Cardiac fibroblast (primary cell): ENCODE measurements at regions not wholly inside any gene's neighbourhood (a gene's known extent, or its start where the extent isn't known, plus 50 kb on each side); places are given as distances from the start of the nearest gene placed in this dataset.

Experiments used
- DNase-seq, 2 donors: peaks; one replicate each; pipeline versions ENCODE4 v3.0.0 to v3.0.0-alpha.2; 2010; ENCODE audit warnings: low read depth in 2 of 2
- H3K4me3 ChIP-seq, 2 donors: replicated peaks in 1 of 2; 1 replicate in 1 of 2; 2 replicates in 1 of 2; pipeline ENCODE4 v1.5.1; 2011; ENCODE audit warnings: low read depth in 2 of 2, low read length in 2 of 2, mild to moderate bottlenecking in 2 of 2, moderate library complexity in 1 of 2
- TF ChIP-seq, protein P1 (sequence below): IDR thresholded peaks from one replicate; pipeline ENCODE4 v1.5.1; 2011; ENCODE audit warnings: low read depth, mild to moderate bottlenecking, low read length, inconsistent platforms

DNA sequence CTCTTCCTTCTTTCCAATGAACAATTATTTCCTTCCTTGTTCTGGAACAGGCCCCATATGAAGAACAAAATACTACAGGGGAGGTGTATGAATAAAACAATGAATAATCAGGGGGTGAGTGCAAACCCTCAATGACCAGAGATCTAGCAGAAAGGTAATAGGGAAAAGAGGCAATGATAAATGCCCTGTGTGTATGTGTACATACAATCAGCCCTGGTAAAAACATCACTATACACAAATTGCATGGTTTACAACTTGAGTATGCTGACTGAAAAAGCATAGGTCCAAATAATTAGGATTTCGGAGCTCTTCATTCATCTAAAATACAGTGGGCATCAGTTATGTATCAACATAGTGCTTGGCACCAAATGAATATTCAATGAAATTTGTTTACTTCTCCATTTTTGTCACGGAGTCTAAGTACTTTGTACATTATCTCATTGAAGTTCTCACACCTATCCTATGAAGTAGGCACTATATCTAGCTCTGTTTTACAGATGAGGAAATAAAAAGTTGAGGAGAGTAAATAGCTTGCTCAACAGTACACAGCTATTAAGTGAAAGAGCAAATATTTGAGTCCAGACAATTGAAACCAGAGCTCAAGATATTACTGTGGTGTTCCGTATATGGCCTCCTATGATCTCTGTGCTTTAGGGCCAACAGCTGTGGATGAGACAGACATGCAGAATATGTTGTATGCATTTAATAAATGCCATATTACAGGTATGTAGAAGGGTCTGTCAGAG, 1065.4 kb downstream of the SORCS3 start:
- DNase-seq, result no peak
- no peak overlapping the region for H3K4me3 ChIP-seq
- TF ChIP-seq, protein P1, sequence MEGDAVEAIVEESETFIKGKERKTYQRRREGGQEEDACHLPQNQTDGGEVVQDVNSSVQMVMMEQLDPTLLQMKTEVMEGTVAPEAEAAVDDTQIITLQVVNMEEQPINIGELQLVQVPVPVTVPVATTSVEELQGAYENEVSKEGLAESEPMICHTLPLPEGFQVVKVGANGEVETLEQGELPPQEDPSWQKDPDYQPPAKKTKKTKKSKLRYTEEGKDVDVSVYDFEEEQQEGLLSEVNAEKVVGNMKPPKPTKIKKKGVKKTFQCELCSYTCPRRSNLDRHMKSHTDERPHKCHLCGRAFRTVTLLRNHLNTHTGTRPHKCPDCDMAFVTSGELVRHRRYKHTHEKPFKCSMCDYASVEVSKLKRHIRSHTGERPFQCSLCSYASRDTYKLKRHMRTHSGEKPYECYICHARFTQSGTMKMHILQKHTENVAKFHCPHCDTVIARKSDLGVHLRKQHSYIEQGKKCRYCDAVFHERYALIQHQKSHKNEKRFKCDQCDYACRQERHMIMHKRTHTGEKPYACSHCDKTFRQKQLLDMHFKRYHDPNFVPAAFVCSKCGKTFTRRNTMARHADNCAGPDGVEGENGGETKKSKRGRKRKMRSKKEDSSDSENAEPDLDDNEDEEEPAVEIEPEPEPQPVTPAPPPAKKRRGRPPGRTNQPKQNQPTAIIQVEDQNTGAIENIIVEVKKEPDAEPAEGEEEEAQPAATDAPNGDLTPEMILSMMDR, result no peak

DNA sequence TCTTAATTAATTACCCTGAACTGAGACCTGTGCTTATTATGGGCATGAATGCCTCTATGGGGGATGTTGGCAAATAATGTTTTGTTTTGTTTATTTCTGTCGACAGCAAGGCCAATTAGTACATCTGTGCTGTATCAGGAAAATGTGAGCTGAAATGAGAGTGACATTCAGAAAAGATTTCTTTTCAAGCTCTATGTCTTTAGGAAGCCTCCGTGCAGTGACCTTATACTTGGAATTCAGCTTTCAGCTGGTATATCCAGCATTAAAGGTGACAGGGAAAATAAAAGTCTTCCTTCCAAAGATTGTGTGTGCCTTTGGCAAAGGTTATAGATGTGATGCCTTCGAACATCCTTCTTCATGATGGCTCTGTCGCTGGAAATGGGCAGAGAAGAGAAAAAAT, 1061.1 kb downstream of the SORCS3 start:
- H3K4me3 ChIP-seq, result no peak overlapping the region
- no peak for DNase-seq
- TF ChIP-seq, protein P1, result no peak

DNA sequence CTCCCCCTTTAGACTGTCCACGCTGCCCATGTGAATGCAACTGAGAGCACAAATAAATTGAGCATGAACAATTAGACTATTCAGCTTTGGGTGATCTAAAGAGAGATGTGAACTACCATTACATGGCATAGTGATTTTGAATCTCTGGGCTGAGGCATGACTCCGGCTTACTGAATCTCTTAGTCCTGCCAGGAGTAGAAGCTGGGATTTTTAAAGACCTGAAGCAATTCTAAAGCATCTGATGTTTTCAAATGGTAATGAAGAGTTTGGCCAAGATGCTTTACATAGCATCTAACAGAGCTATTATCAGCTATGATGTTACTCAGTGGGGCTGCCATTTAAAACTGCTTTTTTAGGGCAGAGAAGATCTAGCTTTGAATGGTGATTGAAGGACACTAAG, 1059.1 kb downstream of the SORCS3 start:
- H3K4me3 ChIP-seq, result no peak overlapping the region
- TF ChIP-seq, protein P1, result no peak
- no peak for DNase-seq

DNA sequence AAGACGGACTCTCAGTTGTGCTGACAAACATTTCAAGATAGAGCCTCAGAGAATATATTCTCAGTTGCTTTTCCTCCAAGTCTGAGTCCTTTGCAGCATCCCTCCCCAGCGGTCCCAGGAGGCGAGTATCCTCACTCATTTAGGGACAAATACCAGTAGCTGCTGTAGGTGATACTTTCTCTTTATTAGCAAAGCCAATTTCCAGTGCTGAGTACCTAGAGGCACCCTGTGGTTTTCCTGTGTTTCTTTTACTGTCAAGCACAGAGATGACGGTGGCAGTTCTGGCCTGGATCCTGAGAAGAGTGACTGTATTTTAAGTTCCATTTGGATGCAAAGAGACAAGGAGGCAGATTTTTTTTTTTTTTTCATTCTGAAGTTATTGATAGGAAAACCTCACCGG, 1058.4 kb downstream of the SORCS3 start:
- TF ChIP-seq, protein P1, result no peak
- H3K4me3 ChIP-seq, result no peak overlapping the region
- DNase-seq, result no peak

DNA sequence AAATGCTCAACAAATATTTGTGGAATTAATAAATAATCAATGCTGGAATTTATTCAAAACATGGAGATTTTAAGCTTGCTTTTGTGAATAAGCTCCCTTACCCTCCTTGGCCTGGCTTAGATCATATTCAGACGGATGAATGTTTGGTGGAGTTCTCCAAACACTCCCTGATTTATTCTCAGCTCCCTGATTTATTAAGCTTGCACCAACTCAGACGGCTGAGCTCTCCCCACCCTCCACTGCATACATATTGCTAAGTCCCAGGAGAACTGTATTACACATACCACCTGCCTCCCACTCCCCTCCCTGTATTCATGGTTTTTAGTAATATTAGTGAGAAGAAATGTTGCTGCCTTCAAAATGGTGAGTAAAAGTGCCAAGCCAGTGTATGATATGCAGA, 1057.5 kb downstream of the SORCS3 start:
- DNase-seq, result no peak
- TF ChIP-seq, protein P1, result no peak
- no peak overlapping the region for H3K4me3 ChIP-seq

DNA sequence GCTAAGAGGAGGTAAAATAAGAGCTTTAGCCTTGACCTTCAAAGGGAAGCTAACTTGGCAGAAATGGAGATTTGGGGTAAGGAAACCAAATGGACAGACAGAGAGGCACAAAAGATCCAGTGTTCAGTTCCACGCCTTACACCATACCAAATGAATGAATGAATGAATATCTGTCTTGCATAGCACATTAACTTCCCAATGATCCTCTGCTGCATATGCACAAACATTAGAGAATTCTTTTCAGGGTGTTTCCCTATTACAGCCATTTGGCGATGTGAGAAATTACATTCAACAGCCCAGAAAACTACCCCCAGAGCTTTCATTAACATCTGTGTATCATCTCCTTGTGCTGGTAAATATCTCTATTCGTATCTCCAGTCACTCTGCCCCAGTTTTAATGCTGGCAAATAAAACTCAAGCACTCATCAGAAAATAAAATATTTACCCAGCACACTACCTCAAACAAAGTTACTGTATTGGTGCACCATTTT, 1056.2 kb downstream of the SORCS3 start:
- no peak overlapping the region for H3K4me3 ChIP-seq
- no peak for DNase-seq
- TF ChIP-seq, protein P1, result no peak

DNA sequence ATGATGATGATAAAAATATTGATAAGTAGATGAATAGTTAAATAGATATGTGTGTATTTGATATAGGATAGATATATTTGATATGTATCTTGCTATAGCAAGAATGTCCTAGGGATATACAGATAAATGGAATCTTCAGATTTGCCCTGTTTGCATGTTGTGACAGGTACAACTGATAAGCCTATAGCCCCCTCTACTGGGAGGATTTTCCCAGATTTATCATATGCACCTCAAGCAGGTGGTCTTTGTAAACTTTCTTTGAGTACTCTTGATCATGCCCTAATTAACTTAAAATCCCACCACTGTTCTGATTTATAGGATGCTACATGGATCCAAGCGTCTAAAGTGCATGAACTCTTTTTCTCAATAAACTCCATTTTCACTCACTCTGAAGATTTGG, 1050.7 kb downstream of the SORCS3 start:
- DNase-seq, result no peak
- no peak overlapping the region for H3K4me3 ChIP-seq
- TF ChIP-seq, protein P1, result no peak
